ENCODE measurements at regions not wholly inside any gene's neighbourhood (a gene's known extent, or its start where the extent isn't known, plus 50 kb on each side); places are given as distances from the start of the nearest gene placed in this dataset.

DNA sequence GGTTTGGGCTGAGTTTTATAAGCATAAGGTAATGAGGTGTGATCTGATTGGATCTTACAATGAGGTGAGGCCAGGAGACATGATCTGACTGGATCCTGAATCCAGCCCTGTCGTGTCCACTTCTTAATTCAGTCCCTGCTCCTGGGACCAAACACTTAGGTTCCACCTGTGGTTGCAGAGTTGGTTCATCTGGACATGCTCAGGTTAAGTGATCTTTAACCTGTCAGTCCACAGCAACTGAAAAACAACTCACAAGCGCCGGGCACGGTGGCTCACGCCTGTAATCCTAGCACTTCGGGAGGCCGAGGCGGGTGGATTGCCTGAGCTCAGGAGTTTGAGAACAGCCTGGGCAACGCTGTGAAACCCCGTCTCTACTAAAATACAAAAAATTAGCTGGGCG lies 679.3 kb upstream of the ALCAM start:
- Mint-ChIP-seq H3K4me3 (no peak overlapping the region), H3K27ac (no peak overlapping the region), H3K27me3 (ENCODE audit: low read depth) (no peaks in the 10 kb centered on the region), H3K9me3 (peaks cover 8% of the 10 kb centered on the region), H3K4me1 (no peaks in the 10 kb centered on the region), H3K36me3 (ENCODE audit: low read depth) (no peaks in the 10 kb centered on the region)
- TF ChIP-seq, protein P1, sequence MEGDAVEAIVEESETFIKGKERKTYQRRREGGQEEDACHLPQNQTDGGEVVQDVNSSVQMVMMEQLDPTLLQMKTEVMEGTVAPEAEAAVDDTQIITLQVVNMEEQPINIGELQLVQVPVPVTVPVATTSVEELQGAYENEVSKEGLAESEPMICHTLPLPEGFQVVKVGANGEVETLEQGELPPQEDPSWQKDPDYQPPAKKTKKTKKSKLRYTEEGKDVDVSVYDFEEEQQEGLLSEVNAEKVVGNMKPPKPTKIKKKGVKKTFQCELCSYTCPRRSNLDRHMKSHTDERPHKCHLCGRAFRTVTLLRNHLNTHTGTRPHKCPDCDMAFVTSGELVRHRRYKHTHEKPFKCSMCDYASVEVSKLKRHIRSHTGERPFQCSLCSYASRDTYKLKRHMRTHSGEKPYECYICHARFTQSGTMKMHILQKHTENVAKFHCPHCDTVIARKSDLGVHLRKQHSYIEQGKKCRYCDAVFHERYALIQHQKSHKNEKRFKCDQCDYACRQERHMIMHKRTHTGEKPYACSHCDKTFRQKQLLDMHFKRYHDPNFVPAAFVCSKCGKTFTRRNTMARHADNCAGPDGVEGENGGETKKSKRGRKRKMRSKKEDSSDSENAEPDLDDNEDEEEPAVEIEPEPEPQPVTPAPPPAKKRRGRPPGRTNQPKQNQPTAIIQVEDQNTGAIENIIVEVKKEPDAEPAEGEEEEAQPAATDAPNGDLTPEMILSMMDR (IDR thresholded peaks at IDR 0.05; ENCODE audit: unreplicated experiment in 3 of 3), result no peak

DNA sequence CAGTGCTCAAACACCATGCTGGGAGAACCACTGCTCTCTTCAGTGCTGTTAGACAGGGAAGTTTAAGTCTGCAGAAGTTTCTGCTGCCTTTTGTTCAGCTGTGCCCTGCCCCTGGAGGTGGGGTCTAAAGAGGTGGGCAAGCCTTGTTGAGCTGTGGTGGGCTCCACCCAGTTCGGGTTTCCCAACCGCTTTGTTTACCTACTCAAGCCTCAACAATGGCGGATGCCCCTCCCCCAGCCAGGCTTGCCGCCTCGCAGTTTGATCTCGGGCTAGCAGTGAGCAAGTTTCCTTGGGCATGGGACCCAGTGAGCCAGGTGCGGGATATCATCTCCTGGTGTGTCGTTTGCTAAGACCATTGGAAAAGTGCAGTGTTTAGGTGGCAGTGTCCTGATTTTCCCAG lies 670.2 kb upstream of the ALCAM start:
- TF ChIP-seq, protein P1 (IDR thresholded peaks at IDR 0.05; ENCODE audit: unreplicated experiment in 3 of 3), result no peak
- Mint-ChIP-seq H3K9me3 (peaks cover 12% of the 10 kb centered on the region), H3K27me3 (ENCODE audit: low read depth) (no peaks in the 10 kb centered on the region), H3K36me3 (ENCODE audit: low read depth) (no peaks in the 10 kb centered on the region), H3K4me3 (no peak overlapping the region), H3K27ac (no peak overlapping the region), H3K4me1 (no peaks in the 10 kb centered on the region)

DNA sequence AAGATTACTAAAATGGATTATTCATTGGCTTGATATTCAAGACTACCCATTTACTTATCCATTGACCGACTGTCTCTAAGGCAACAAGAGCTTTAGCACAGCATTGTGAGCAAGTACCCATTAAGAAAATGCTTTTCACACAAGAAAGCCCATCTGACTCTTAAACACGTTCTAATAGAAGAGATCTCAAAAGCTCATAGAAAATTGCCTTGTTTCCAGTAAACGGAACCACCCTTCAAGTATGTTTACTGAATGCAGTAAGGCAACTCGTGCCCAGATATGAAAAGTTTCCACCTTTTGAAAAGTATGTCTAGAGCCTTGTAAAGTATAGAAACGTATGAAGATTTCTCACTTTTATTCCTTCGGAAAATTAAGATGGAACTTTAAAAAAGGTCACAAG lies 655.3 kb upstream of the ALCAM start:
- Mint-ChIP-seq H3K36me3 (ENCODE audit: low read depth) (no peaks in the 10 kb centered on the region), H3K27ac (no peak overlapping the region), H3K4me3 (no peak overlapping the region), H3K4me1 (peaks cover 8% of the 10 kb centered on the region), H3K9me3 (no peaks in the 10 kb centered on the region), H3K27me3 (ENCODE audit: low read depth) (no peaks in the 10 kb centered on the region)
- TF ChIP-seq, protein P1 (IDR thresholded peaks at IDR 0.05; ENCODE audit: unreplicated experiment in 3 of 3), result no peak

DNA sequence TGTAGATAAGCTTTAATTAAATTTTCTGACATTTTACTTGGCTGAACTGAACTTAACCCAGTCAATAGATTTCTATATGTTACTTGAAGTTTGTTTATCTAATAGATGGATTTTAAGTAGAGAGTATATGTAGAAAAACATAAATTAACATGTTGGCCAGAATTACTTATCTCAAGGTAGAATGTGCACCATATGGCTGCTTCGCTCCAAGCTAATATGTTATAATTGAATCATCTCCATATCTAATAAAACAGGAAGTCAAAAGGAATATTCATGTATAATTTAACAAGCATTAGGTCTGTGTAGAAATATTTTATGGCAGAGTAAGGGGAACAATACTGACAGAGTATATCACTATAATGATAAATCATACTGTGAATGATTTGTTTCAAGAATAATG lies 650.7 kb upstream of the ALCAM start:
- no peak overlapping the region for H3K4me3 Mint-ChIP-seq
- H3K27ac Mint-ChIP-seq, result peak overlapping the region in 2 of 3 experiments; percentile 37 to 65
- H3K9me3 Mint-ChIP-seq, result no peaks in the 10 kb centered on the region
- no peaks in the 10 kb centered on the region for H3K27me3 Mint-ChIP-seq (ENCODE audit: low read depth)
- H3K36me3 Mint-ChIP-seq (ENCODE audit: low read depth), result no peaks in the 10 kb centered on the region
- peaks cover 18% of the 10 kb centered on the region for H3K4me1 Mint-ChIP-seq
- TF ChIP-seq, protein P1 (IDR thresholded peaks at IDR 0.05; ENCODE audit: unreplicated experiment in 3 of 3), result no peak

DNA sequence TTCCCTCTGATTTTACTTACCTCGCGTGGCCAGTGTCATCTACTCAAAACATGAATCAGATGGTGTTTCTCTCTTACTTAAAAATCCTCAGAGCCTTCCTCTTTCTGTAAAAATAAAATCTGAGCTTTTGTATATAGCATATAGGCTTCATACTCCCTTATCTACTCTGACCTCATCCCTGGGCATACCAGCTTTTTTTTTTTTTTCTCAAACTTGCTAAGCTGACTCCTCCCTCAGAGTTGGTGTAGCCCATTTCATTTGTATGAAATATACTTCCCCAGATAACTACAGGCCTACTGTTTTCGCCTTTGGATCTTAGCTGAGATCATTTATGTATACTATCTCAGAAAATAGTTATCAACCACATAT lies 648.9 kb upstream of the ALCAM start:
- TF ChIP-seq, protein P1 (IDR thresholded peaks at IDR 0.05; ENCODE audit: unreplicated experiment in 3 of 3), result no peak
- no peak overlapping the region for H3K4me3 Mint-ChIP-seq
- H3K27me3 Mint-ChIP-seq (ENCODE audit: low read depth), result no peaks in the 10 kb centered on the region
- H3K27ac Mint-ChIP-seq, result peak overlapping the region in 2 of 3 experiments; percentile 78 to 84
- H3K4me1 Mint-ChIP-seq, result peaks cover 18% of the 10 kb centered on the region
- H3K9me3 Mint-ChIP-seq, result no peaks in the 10 kb centered on the region
- H3K36me3 Mint-ChIP-seq (ENCODE audit: low read depth), result no peaks in the 10 kb centered on the region

DNA sequence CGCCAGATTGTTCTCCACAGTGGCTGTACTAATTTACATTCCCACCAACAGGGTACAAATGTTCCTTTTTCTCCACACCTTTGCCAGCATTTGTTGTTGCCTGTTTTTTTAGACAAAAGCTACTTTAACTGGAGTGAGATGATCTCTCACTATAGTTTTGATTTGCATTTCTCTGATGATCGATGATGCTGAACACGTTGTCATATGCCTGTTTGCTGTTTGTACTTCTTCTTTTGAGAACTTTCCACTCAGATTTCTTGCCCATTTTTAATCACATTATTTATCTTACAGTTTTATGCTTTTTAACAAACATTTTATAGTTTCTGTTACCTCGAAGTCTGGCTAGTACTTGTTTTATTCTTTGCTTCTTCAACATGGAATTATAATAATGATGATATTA lies 643.7 kb upstream of the ALCAM start:
- peak overlapping the region in 1 of 3 experiments; percentile 28 for H3K27ac Mint-ChIP-seq
- H3K4me3 Mint-ChIP-seq, result no peak overlapping the region
- no peaks in the 10 kb centered on the region for H3K36me3 Mint-ChIP-seq (ENCODE audit: low read depth)
- H3K27me3 Mint-ChIP-seq (ENCODE audit: low read depth), result no peaks in the 10 kb centered on the region
- TF ChIP-seq, protein P1 (IDR thresholded peaks at IDR 0.05; ENCODE audit: unreplicated experiment in 3 of 3), result no peak
- H3K9me3 Mint-ChIP-seq, result peaks cover 5% of the 10 kb centered on the region
- H3K4me1 Mint-ChIP-seq, result peaks cover 8% of the 10 kb centered on the region
